GM12873 (cell line): ENCODE measurements at regions not wholly inside any gene's neighbourhood (a gene's known extent, or its start where the extent isn't known, plus 50 kb on each side); places are given as distances from the start of the nearest gene placed in this dataset.

Experiments
- CTCF ChIP-seq: IDR thresholded peaks from 2 replicates; pipeline ENCODE4 v1.5.1; 2012; ENCODE audit warnings: low read depth, mild to moderate bottlenecking, moderate library complexity, low read length, control low read depth; ENCODE audit not compliant: insufficient read depth; ENCODE audit errors: missing control alignments

GRCh38 chr13:105343134-105343806 lies 1192.2 kb downstream of the EFNB2 start:
- no peak for TF ChIP-seq CTCF

GRCh38 chr13:105342281-105342820 lies 1193.1 kb downstream of the EFNB2 start:
- TF ChIP-seq CTCF, result no peak

GRCh38 chr13:105341758-105342157 lies 1193.7 kb downstream of the EFNB2 start:
- TF ChIP-seq CTCF, result no peak

- TF ChIP-seq CTCF, result no peak
These were observed 1194.2 kb downstream of the EFNB2 start for GRCh38 chr13:105341256-105341655.

GRCh38 chr13:105340061-105340606 lies 1195.3 kb downstream of the EFNB2 start:
- no peak for TF ChIP-seq CTCF

- no peak for TF ChIP-seq CTCF
These were observed 1196.7 kb downstream of the EFNB2 start for GRCh38 chr13:105338773-105339172.

GRCh38 chr13:105338006-105338405 lies 1197.5 kb downstream of the EFNB2 start:
- no peak for TF ChIP-seq CTCF
